ENCODE measurements at regions not wholly inside any gene's neighbourhood (a gene's known extent, or its start where the extent isn't known, plus 50 kb on each side); places are given as distances from the start of the nearest gene placed in this dataset.

- Histone ChIP-seq H3K9ac (replicated peaks; ENCODE audit: extremely low read depth, insufficient read depth, low read length) (no peak overlapping the region), H3K79me2 (ENCODE audit: control insufficient read depth, insufficient read depth, low read length) (no peaks in the 10 kb centered on the region), H3K4me3 (replicated peaks in 1 of 3; ENCODE audit: insufficient read depth in 1 of 3, low read depth in 1 of 3, low read length in 3 of 3) (no peak overlapping the region), H3K9me3 (replicated peaks; ENCODE audit: control insufficient read depth, insufficient read depth, low read length) (no peaks in the 10 kb centered on the region), H3K9me1 (replicated peaks; ENCODE audit: control insufficient read depth, extremely low read depth, insufficient read depth, low read length) (no peaks in the 10 kb centered on the region), H3K36me3 (ENCODE audit: control insufficient read depth in 2 of 2, extremely low read depth in 1 of 2, insufficient read depth in 2 of 2, low read length in 2 of 2) (no peaks in the 10 kb centered on the region), H3K4me2 (ENCODE audit: insufficient read depth, low read length) (no peak overlapping the region), H3K27ac (ENCODE audit: insufficient read depth, low read depth, low read length) (no peak overlapping the region), H3K4me1 (ENCODE audit: control insufficient read depth, extremely low read depth, insufficient read depth, low read length) (no peaks in the 10 kb centered on the region), H4K20me1 (replicated peaks; ENCODE audit: control insufficient read depth, extremely low read depth, insufficient read depth, low read length) (no peaks in the 10 kb centered on the region), H2AFZ (ENCODE audit: low read depth, low read length) (no peak overlapping the region), H3K27me3 (ENCODE audit: control insufficient read depth in 2 of 2, insufficient read depth in 2 of 2, low read length in 2 of 2) (no peaks in the 10 kb centered on the region)
- TF ChIP-seq POLR2AphosphoS5 (IDR thresholded peaks at IDR 0.05; ENCODE audit: insufficient read depth, low read depth, low read length), result no peak
- no peak for TF ChIP-seq POLR2A (IDR thresholded peaks at IDR 0.05; ENCODE audit: low read depth, low read length)
- TF ChIP-seq EZH2 (IDR thresholded peaks at IDR 0.05; ENCODE audit: borderline replicate concordance, low read depth, low read length, severe bottlenecking), result no peak
- TF ChIP-seq CTCF (IDR thresholded peaks at IDR 0.05; ENCODE audit: extremely low read depth in 1 of 2, insufficient read depth in 1 of 2, low read depth in 1 of 2, low read length in 2 of 2), result no peak
- no peak for TF ChIP-seq FOS (IDR thresholded peaks at IDR 0.05; ENCODE audit: borderline replicate concordance, insufficient read depth, low read length)
- TF ChIP-seq MYC (IDR thresholded peaks at IDR 0.05; ENCODE audit: low read depth, low read length), result no peak
- dilution Hi-C loops (cut with MboI; ENCODE audit: extremely low pct_ligation_motif_present, low sequenced_read_pairs), result no loop called here
- DNase-seq (ENCODE audit: low read depth, low spot score) (no peak), FAIRE-seq (no peak)
- CTCF ChIA-PET, result no interaction called here
- BruUV-seq (replicated peaks), result no TSS peak
- intact Hi-C loops (cut with micrococcal nuclease), result no loop called here
- POLR2A ChIA-PET, result no interaction called here
Measured at GRCh38 chr6:95448208-95448607, 129.1 kb upstream of the MANEA start.

GRCh38 chr6:95469511-95469910 is 107.8 kb upstream of the MANEA start:
- FAIRE-seq (no peak), DNase-seq (ENCODE audit: low read depth, low spot score) (no peak)
- no peak overlapping the region for H3K9ac ChIP-seq (replicated peaks; ENCODE audit: extremely low read depth, insufficient read depth, low read length)
- POLR2A ChIA-PET, result no interaction called here
- no peak overlapping the region for H3K4me3 ChIP-seq (replicated peaks in 1 of 3; ENCODE audit: insufficient read depth in 1 of 3, low read depth in 1 of 3, low read length in 3 of 3)
- CTCF ChIA-PET, result no interaction called here
- no peaks in the 10 kb centered on the region for H3K36me3 ChIP-seq (ENCODE audit: control insufficient read depth in 2 of 2, extremely low read depth in 1 of 2, insufficient read depth in 2 of 2, low read length in 2 of 2)
- dilution Hi-C loops (cut with MboI; ENCODE audit: extremely low pct_ligation_motif_present, low sequenced_read_pairs) (no loop called here), intact Hi-C loops (cut with micrococcal nuclease) (no loop called here)
- no TSS peak for BruUV-seq (replicated peaks)
- no peaks in the 10 kb centered on the region for H3K9me3 ChIP-seq (replicated peaks; ENCODE audit: control insufficient read depth, insufficient read depth, low read length)
- no peak overlapping the region for H2AFZ ChIP-seq (ENCODE audit: low read depth, low read length)
- no peaks in the 10 kb centered on the region for H3K79me2 ChIP-seq (ENCODE audit: control insufficient read depth, insufficient read depth, low read length)
- H3K4me1 ChIP-seq (ENCODE audit: control insufficient read depth, extremely low read depth, insufficient read depth, low read length), result no peaks in the 10 kb centered on the region
- no peaks in the 10 kb centered on the region for H4K20me1 ChIP-seq (replicated peaks; ENCODE audit: control insufficient read depth, extremely low read depth, insufficient read depth, low read length)
- no peak overlapping the region for H3K4me2 ChIP-seq (ENCODE audit: insufficient read depth, low read length)
- H3K9me1 ChIP-seq (replicated peaks; ENCODE audit: control insufficient read depth, extremely low read depth, insufficient read depth, low read length), result no peaks in the 10 kb centered on the region
- H3K27ac ChIP-seq (ENCODE audit: insufficient read depth, low read depth, low read length), result no peak overlapping the region
- no peak for TF ChIP-seq MAX (IDR thresholded peaks at IDR 0.05; ENCODE audit: insufficient read depth, insufficient read length)
- no peak for TF ChIP-seq FOS (IDR thresholded peaks at IDR 0.05; ENCODE audit: borderline replicate concordance, insufficient read depth, low read length)
- TF ChIP-seq POLR2A (IDR thresholded peaks at IDR 0.05; ENCODE audit: low read depth, low read length), result no peak
- no peaks in the 10 kb centered on the region for H3K27me3 ChIP-seq (ENCODE audit: control insufficient read depth in 2 of 2, insufficient read depth in 2 of 2, low read length in 2 of 2)

All from endothelial cell of umbilical vein (primary cell).